ENCODE measurements at regions not wholly inside any gene's neighbourhood (a gene's known extent, or its start where the extent isn't known, plus 50 kb on each side); places are given as distances from the start of the nearest gene placed in this dataset.

DNA sequence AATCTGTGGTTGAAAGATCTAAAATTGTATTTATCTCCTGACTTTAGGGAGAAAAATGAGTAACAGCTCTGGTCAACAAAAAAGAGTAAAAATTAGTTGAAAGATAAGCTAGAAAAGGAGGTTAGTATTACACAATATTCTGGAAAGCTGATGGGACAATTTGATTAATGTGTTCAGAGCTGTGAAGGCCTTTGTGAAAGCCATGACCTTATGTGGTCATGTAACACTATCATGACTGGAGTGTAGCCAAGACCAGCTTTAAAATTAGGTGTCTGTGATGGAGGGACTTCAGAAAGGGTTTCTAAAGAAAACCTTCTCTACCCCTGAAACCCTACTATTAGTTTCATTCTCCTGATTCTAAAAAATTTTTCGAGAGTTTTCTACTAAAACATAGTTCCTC is 127.2 kb downstream of the NFKBIZ start:
- TF ChIP-seq, protein P1, sequence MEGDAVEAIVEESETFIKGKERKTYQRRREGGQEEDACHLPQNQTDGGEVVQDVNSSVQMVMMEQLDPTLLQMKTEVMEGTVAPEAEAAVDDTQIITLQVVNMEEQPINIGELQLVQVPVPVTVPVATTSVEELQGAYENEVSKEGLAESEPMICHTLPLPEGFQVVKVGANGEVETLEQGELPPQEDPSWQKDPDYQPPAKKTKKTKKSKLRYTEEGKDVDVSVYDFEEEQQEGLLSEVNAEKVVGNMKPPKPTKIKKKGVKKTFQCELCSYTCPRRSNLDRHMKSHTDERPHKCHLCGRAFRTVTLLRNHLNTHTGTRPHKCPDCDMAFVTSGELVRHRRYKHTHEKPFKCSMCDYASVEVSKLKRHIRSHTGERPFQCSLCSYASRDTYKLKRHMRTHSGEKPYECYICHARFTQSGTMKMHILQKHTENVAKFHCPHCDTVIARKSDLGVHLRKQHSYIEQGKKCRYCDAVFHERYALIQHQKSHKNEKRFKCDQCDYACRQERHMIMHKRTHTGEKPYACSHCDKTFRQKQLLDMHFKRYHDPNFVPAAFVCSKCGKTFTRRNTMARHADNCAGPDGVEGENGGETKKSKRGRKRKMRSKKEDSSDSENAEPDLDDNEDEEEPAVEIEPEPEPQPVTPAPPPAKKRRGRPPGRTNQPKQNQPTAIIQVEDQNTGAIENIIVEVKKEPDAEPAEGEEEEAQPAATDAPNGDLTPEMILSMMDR (IDR thresholded peaks at IDR 0.05; ENCODE audit: low read depth, low read length, missing input control): no peak
- TF ChIP-seq RAD21 (IDR thresholded peaks at IDR 0.05) (peak in 1 of 2 donors; percentile 16), TAF1 (conservative IDR thresholded peaks at IDR 0.05) (no peak), MAX (IDR thresholded peaks at IDR 0.05) (no peak), EGR1 (IDR thresholded peaks at IDR 0.05; ENCODE audit: low read depth in 2 of 2) (no peak), SP1 (IDR thresholded peaks at IDR 0.05) (no peak), JUND (IDR thresholded peaks at IDR 0.05) (no peak), YY1 (IDR thresholded peaks at IDR 0.05) (peak; percentile 32), HNF4A (conservative IDR thresholded peaks at IDR 0.05) (peak in 1 of 2 donors; percentile 38)
- TF ChIP-seq, protein P2, sequence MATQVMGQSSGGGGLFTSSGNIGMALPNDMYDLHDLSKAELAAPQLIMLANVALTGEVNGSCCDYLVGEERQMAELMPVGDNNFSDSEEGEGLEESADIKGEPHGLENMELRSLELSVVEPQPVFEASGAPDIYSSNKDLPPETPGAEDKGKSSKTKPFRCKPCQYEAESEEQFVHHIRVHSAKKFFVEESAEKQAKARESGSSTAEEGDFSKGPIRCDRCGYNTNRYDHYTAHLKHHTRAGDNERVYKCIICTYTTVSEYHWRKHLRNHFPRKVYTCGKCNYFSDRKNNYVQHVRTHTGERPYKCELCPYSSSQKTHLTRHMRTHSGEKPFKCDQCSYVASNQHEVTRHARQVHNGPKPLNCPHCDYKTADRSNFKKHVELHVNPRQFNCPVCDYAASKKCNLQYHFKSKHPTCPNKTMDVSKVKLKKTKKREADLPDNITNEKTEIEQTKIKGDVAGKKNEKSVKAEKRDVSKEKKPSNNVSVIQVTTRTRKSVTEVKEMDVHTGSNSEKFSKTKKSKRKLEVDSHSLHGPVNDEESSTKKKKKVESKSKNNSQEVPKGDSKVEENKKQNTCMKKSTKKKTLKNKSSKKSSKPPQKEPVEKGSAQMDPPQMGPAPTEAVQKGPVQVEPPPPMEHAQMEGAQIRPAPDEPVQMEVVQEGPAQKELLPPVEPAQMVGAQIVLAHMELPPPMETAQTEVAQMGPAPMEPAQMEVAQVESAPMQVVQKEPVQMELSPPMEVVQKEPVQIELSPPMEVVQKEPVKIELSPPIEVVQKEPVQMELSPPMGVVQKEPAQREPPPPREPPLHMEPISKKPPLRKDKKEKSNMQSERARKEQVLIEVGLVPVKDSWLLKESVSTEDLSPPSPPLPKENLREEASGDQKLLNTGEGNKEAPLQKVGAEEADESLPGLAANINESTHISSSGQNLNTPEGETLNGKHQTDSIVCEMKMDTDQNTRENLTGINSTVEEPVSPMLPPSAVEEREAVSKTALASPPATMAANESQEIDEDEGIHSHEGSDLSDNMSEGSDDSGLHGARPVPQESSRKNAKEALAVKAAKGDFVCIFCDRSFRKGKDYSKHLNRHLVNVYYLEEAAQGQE (IDR thresholded peaks at IDR 0.05): no peak
